Dendritic cell treated with granulocyte-macrophage colony-stimulating factor and Interleukin-4, amounts not matched to agents 40 ng/mL and 50 ng/mL, for 4 days (primary cell): ENCODE measurements at regions not wholly inside any gene's neighbourhood (a gene's known extent, or its start where the extent isn't known, plus 50 kb on each side); places are given as distances from the start of the nearest gene placed in this dataset.
"Not testable (repeated sequence)": the region's sequence is repeated elsewhere in the genome, so short reads cannot be mapped to it uniquely, and the experiment has no call there.

Source experiments
- H3K27ac Mint-ChIP-seq: one replicate; pipeline ENCODE4 v1.8.0; 2022; ENCODE audit warnings: mild to moderate bottlenecking, mixed read lengths
- H3K27me3 Mint-ChIP-seq: one replicate; pipeline ENCODE4 v1.8.0; 2022; ENCODE audit warnings: mild to moderate bottlenecking, mixed read lengths
- H3K36me3 Mint-ChIP-seq: one replicate; pipeline ENCODE4 v1.8.0; 2022; ENCODE audit warnings: low read depth, mixed read lengths
- H3K4me1 Mint-ChIP-seq: one replicate; pipeline ENCODE4 v1.8.0; 2022; ENCODE audit warnings: low read depth, mixed read lengths
- H3K4me3 Mint-ChIP-seq: one replicate; pipeline ENCODE4 v1.8.0; 2022; ENCODE audit warnings: mild to moderate bottlenecking, moderate library complexity, mixed read lengths
- H3K9me3 Mint-ChIP-seq: one replicate; pipeline ENCODE4 v1.8.0; 2022; ENCODE audit warnings: mixed read lengths
- intact Hi-C: fragments of 100-400 bp; cut with micrococcal nuclease; formaldehyde crosslinking; loops from one replicate; pipeline ENCODE4 v1.15.0; 2022

- H3K27me3 Mint-ChIP-seq, result no peaks in the 10 kb centered on the region
- intact Hi-C loops, result no loop called here
- no peak overlapping the region for H3K4me3 Mint-ChIP-seq
- no peak overlapping the region for H3K27ac Mint-ChIP-seq
- H3K4me1 Mint-ChIP-seq, result no peaks in the 10 kb centered on the region
- no peaks in the 10 kb centered on the region for H3K36me3 Mint-ChIP-seq
- H3K9me3 Mint-ChIP-seq, result no peaks in the 10 kb centered on the region
Observed at GRCh38 chr2:65786007-65786717, 353.8 kb upstream of the SPRED2 start.

DNA sequence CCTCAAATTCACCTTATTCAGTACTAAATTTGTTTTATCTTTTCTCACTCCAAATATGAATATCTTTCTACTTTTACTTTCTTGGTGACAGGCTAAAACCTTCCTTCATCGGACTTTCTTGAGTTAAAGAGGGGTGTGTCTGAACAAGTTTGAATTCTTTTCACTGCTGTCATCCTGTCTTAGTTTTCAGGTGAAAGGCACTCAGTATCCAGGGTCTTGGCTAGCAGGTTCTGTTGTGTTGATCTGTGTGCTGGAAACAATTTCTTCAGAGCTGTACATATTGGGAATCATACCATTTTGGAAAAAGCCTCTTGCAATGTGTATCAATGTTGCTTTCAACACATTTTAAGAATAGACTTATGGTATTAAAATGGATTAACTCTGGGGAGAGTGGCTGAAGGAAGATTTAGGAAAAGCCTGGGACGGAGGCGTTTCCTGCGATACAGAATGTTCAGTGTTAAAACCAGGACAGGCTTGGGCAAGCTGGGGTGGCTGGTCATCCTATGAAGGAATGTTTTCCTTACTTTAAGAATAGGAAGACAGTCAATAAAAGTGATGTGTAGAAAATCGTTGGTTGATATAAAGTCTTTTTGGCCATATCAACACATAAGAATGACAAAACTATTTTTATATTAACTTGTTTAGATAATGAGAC lies 350.7 kb upstream of the SPRED2 start:
- Mint-ChIP-seq H3K9me3 (no peaks in the 10 kb centered on the region), H3K4me1 (no peaks in the 10 kb centered on the region), H3K4me3 (no peak overlapping the region), H3K27me3 (no peaks in the 10 kb centered on the region), H3K27ac (no peak overlapping the region), H3K36me3 (no peaks in the 10 kb centered on the region)
- intact Hi-C loops, result no loop called here

DNA sequence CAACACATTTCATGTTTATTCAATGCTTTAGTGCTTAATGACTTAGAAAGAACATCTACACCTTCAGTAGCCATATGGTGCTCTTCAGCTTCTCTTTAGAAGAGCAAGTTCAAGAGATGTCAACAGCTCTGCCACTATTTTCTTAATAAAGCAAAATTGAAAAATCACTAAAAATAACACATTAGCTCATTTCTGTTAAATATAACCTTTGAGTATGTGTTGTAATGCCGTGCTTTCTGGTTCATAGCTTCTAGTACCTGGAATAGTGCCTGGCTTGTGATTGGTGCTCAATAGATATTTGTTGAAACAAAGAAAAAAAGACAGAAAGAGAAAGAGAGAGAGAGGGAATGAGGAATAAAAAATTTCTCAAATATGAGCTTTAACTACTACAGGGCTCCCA lies 349.8 kb upstream of the SPRED2 start:
- no peaks in the 10 kb centered on the region for H3K27me3 Mint-ChIP-seq
- no peak overlapping the region for H3K27ac Mint-ChIP-seq
- H3K4me3 Mint-ChIP-seq, result no peak overlapping the region
- H3K4me1 Mint-ChIP-seq, result no peaks in the 10 kb centered on the region
- intact Hi-C loops, result no loop called here
- H3K36me3 Mint-ChIP-seq, result no peaks in the 10 kb centered on the region
- no peaks in the 10 kb centered on the region for H3K9me3 Mint-ChIP-seq

- H3K4me1 Mint-ChIP-seq, result no peaks in the 10 kb centered on the region
- no peaks in the 10 kb centered on the region for H3K9me3 Mint-ChIP-seq
- no peaks in the 10 kb centered on the region for H3K36me3 Mint-ChIP-seq
- intact Hi-C loops, result no loop called here
- no peak overlapping the region for H3K27ac Mint-ChIP-seq
- no peak overlapping the region for H3K4me3 Mint-ChIP-seq
- H3K27me3 Mint-ChIP-seq, result no peaks in the 10 kb centered on the region
Observed at GRCh38 chr2:65781756-65782155, 349.4 kb upstream of the SPRED2 start.

- Mint-ChIP-seq H3K4me3 (no peak overlapping the region), H3K36me3 (no peaks in the 10 kb centered on the region), H3K4me1 (no peaks in the 10 kb centered on the region), H3K27me3 (no peaks in the 10 kb centered on the region), H3K9me3 (no peaks in the 10 kb centered on the region), H3K27ac (no peak overlapping the region)
- intact Hi-C loops, result no loop called here
Observed at GRCh38 chr2:65779021-65779420, 346.6 kb upstream of the SPRED2 start.

GRCh38 chr2:65778137-65778536 lies 345.7 kb upstream of the SPRED2 start:
- H3K4me3 Mint-ChIP-seq, result no peak overlapping the region
- no peaks in the 10 kb centered on the region for H3K36me3 Mint-ChIP-seq
- no peaks in the 10 kb centered on the region for H3K9me3 Mint-ChIP-seq
- H3K4me1 Mint-ChIP-seq, result no peaks in the 10 kb centered on the region
- intact Hi-C loops, result no loop called here
- no peak overlapping the region for H3K27ac Mint-ChIP-seq
- H3K27me3 Mint-ChIP-seq, result no peaks in the 10 kb centered on the region

DNA sequence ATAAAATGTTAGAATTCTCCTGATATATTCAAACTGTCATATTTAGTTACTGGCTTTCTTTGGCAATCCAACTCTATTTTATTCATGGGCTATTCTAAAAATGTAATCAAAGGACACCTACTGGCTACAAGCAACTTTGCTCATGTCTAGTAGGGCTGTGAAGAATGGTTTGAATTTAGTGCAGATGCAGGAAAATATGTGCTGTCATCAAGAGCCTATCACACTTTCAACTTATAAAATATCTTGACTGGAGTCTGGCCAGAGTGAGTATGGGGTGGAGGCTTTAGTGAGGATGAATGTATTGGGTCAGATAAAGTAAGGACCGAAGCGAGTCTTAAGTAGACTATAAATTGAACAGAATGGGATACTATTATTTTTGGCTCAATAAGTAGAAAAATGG lies 343.4 kb upstream of the SPRED2 start:
- H3K27ac Mint-ChIP-seq, result no peak overlapping the region
- no peaks in the 10 kb centered on the region for H3K4me1 Mint-ChIP-seq
- no peaks in the 10 kb centered on the region for H3K27me3 Mint-ChIP-seq
- no peak overlapping the region for H3K4me3 Mint-ChIP-seq
- no peaks in the 10 kb centered on the region for H3K9me3 Mint-ChIP-seq
- intact Hi-C loops, result no loop called here
- H3K36me3 Mint-ChIP-seq, result no peaks in the 10 kb centered on the region

DNA sequence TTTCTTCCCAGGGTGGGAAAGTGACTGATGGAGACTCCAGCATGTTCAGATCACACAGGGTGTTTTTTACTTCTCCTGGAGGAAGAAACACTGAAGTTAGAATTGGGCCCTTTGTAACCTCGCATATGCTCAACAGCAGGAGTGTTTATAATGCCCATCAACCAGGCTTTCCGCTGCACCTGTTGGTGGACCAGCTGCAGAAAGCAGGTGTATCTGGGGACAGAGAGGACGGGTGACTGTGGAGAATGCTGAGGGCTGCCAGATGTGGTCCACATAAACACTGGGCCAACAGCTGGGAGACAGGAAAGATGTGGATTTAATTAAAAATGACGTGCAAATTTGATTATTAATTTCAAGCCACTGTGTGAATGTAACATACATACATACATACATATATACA lies 335.5 kb upstream of the SPRED2 start:
- Mint-ChIP-seq H3K36me3 (no peaks in the 10 kb centered on the region), H3K4me3 (no peak overlapping the region), H3K27ac (no peak overlapping the region), H3K4me1 (no peaks in the 10 kb centered on the region), H3K9me3 (no peaks in the 10 kb centered on the region), H3K27me3 (no peaks in the 10 kb centered on the region)
- intact Hi-C loops, result no loop called here

DNA sequence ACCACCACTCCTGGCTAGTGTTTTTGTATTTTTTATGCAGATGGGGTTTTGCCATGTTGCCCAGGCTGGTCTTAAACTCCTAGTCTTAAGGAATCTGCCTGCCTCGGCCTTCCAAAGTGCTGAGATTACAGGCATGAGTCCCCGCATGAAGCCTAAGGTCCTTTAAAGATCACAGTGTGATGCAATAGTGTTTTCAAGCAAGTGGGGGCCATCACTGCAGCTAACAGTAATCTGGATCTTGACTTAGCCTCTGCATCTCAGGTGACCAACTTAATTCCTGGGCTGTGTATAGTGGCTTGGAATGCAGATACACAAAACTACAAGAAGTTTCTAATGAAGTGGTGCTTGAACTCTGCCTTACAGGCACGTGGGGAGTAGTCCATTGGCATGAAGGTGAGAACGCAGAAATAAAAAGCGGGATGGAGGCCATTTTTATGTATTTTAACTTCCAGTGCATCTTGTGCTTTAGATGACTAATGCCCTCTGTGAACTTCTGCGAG lies 334.4 kb upstream of the SPRED2 start:
- Mint-ChIP-seq H3K27me3 (no peaks in the 10 kb centered on the region), H3K36me3 (no peaks in the 10 kb centered on the region), H3K4me1 (no peaks in the 10 kb centered on the region)

DNA sequence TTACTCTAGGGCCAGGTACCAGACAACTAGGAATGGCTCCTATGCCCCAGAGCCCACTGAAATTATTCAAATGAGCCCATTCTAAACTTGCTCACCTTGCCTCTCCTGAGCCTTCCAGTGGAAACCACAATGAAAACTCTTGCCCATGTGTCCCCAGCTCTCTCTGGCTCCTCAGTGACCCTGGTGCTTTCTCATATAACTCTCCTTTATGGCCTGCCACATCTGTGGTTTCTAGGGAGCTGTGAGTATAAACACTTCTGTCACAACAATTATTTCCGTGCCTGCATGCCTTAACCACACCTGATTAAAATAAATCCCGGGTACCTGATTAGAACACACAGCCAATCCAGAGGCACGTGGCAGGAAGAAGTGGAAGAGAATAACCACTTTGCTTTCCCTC lies 333.0 kb upstream of the SPRED2 start:
- no peaks in the 10 kb centered on the region for H3K4me1 Mint-ChIP-seq
- H3K27me3 Mint-ChIP-seq, result no peaks in the 10 kb centered on the region
- H3K36me3 Mint-ChIP-seq, result no peaks in the 10 kb centered on the region
- H3K9me3 Mint-ChIP-seq, result no peaks in the 10 kb centered on the region
- no peak overlapping the region for H3K27ac Mint-ChIP-seq
- intact Hi-C loops, result no loop called here
- H3K4me3 Mint-ChIP-seq, result no peak overlapping the region

More for the DNA sequence above, 334.4 kb upstream of the SPRED2 start:
- no peaks in the 10 kb centered on the region for H3K9me3 Mint-ChIP-seq
- intact Hi-C loops, result no loop called here
- no peak overlapping the region for H3K4me3 Mint-ChIP-seq
- H3K27ac Mint-ChIP-seq, result no peak overlapping the region

DNA sequence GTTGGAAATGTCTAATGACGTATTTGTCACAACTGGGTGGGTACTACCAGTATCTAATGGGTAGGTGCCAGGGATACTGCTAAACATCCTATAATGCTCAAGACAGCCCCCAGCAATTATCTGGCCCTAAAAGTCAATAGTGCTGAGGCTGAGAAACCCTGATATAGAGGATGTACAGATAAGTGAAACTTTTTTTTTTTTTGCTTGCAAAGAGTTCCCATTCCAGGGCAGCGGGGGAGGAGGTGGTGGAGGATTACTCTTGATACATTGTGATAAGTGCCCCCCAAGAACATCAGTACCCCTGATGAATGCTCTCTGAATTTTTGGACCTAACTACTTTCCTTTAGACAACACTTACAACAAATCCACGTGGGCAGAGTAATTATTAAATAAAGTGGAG lies 329.7 kb upstream of the SPRED2 start:
- no peak overlapping the region for H3K4me3 Mint-ChIP-seq
- H3K27me3 Mint-ChIP-seq, result no peaks in the 10 kb centered on the region
- no peaks in the 10 kb centered on the region for H3K4me1 Mint-ChIP-seq
- H3K9me3 Mint-ChIP-seq, result peaks cover 9% of the 10 kb centered on the region
- intact Hi-C loops, result no loop called here
- no peaks in the 10 kb centered on the region for H3K36me3 Mint-ChIP-seq
- H3K27ac Mint-ChIP-seq, result no peak overlapping the region

DNA sequence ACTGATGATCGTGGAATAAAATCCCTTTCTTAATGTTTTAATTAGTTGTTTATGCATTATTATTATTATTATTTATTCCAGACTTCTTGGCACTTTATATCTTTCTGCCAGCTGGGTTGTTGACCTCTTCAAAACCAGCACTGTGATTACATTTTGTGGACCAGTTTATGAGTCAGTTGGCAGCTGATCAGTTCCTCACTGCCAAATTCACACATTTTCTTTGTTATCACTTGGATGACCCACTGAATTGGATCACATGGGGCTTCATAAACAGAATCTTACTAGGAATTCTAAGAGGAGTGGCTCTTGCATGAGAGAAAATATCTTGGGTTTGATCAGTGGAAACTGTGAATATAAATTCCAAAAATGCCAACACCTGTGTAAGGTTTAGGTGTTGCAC lies 321.8 kb upstream of the SPRED2 start:
- no peaks in the 10 kb centered on the region for H3K27me3 Mint-ChIP-seq
- no peak overlapping the region for H3K4me3 Mint-ChIP-seq
- H3K36me3 Mint-ChIP-seq, result no peaks in the 10 kb centered on the region
- intact Hi-C loops, result no loop called here
- no peaks in the 10 kb centered on the region for H3K4me1 Mint-ChIP-seq
- H3K27ac Mint-ChIP-seq, result no peak overlapping the region
- peaks cover 41% of the 10 kb centered on the region for H3K9me3 Mint-ChIP-seq

DNA sequence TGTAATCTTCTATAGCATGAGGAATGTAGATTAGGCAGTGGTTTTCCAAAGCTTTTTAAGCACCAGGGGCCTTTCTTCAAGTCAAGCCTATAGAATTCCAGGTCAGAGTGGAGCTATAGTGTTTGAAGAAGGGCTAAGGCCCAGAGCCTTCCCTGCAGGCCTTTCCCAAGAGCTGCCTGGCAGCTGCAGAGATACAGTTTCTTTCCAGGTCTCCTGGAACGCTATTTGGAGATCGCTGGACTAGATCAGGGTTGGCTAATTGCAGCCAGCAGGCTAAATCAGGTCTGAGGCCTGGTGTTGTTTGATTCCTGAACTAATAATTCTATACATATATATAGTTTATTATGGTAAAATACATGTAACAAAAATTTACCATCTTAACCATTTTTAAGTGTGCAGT lies 319.0 kb upstream of the SPRED2 start:
- H3K27me3 Mint-ChIP-seq, result no peaks in the 10 kb centered on the region
- intact Hi-C loops, result no loop called here

DNA sequence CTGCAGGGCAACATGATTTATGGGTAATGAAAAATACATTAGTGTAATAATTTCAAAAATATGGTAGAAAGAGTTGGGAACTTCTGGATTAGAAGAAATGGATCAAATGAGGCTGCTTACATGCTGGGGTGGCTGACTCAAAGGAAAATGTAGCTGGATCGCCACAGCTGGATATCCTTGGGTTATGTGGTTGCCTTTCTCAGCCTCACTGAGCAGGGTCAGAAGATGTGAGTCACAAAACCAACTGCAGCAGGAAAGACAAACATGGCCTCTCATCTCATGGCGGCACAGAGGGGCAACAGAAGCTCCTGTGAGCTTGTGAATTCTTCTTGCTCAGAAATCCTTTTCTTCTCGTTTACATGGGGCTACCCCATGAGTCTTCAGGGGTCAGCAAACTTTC lies 317.1 kb upstream of the SPRED2 start:
- H3K4me3 Mint-ChIP-seq, result no peak overlapping the region
- no peaks in the 10 kb centered on the region for H3K4me1 Mint-ChIP-seq
- H3K36me3 Mint-ChIP-seq, result no peaks in the 10 kb centered on the region
- intact Hi-C loops, result no loop called here
- no peak overlapping the region for H3K27ac Mint-ChIP-seq
- peaks cover 21% of the 10 kb centered on the region for H3K9me3 Mint-ChIP-seq
- H3K27me3 Mint-ChIP-seq, result no peaks in the 10 kb centered on the region

More for the DNA sequence above, 319.0 kb upstream of the SPRED2 start:
- H3K27ac Mint-ChIP-seq, result no peak overlapping the region
- H3K36me3 Mint-ChIP-seq, result no peaks in the 10 kb centered on the region
- H3K9me3 Mint-ChIP-seq, result peaks cover 37% of the 10 kb centered on the region
- no peak overlapping the region for H3K4me3 Mint-ChIP-seq
- H3K4me1 Mint-ChIP-seq, result no peaks in the 10 kb centered on the region

DNA sequence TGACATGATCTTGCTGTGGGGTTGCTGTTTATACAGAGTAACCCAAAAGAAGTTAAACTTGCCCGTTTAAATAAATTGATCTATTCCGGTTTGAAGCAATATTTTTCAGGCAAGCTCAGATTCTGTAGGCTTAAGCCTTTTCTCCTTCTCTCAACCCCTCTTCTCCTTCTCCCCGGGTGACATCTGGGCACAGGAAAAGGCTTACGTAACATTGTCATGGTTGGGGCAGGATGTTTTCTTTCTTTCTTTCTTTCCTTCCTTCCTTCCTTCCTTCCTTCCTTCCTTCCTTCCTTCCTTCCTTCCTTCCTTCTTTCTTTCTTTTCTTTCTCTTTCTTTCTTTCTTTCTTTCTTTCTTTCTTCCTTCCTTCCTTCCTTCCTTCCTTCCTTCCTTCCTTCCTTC lies 315.5 kb upstream of the SPRED2 start:
- H3K4me1 Mint-ChIP-seq, H3K36me3 Mint-ChIP-seq, H3K27ac Mint-ChIP-seq, H3K27me3 Mint-ChIP-seq, intact Hi-C loops, H3K4me3 Mint-ChIP-seq: not testable (repeated sequence)
- peaks cover 12% of the 10 kb centered on the region for H3K9me3 Mint-ChIP-seq
